Erythroblast (primary cell): ENCODE measurements at regions not wholly inside any gene's neighbourhood (a gene's known extent, or its start where the extent isn't known, plus 50 kb on each side); places are given as distances from the start of the nearest gene placed in this dataset.

Source experiments
- GATA1 ChIP-seq: IDR thresholded peaks from 2 replicates; pipeline ENCODE4 v1.6.1; 2011; ENCODE audit warnings: low read depth, mild to moderate bottlenecking, control low read depth, low read length, moderate library complexity
- POLR2A ChIP-seq: IDR thresholded peaks from 2 replicates; pipeline ENCODE4 v1.6.1; 2011; ENCODE audit warnings: mild to moderate bottlenecking, low read length

GRCh38 chr3:81839504-81840094 lies 78.2 kb upstream of the GBE1 start:
- TF ChIP-seq POLR2A = no peak
- no peak for TF ChIP-seq GATA1
